Heart left ventricle (tissue), 13 donors: ENCODE measurements at regions not wholly inside any gene's neighbourhood (a gene's known extent, or its start where the extent isn't known, plus 50 kb on each side); places are given as distances from the start of the nearest gene placed in this dataset.

ENCODE experiments used
- POLR2A ChIP-seq, 2 donors: fragments of 450-650 bp; IDR thresholded peaks; one replicate each; pipeline ENCODE4 v1.6.1; 2017; ENCODE audit warnings: antibody characterized with exemption in 2 of 2, mild to moderate bottlenecking in 2 of 2, moderate library complexity in 2 of 2
- TF ChIP-seq, protein P1 (sequence below), 12 donors: fragments of 200-600 bp; sonication (generic) in 4 of 12; IDR thresholded peaks; one replicate each; pipeline versions ENCODE4 v1.5.0 to v1.8.0; 2018 to 2022; ENCODE audit warnings: antibody characterized with exemption in 12 of 12, mild to moderate bottlenecking in 5 of 12
- donor health status: ischemic (EF 13 %, LVEDD 7.1; RV severe dilation, severe dysfunction).
- donor health status: DM: no; HTN: yes; CAD: no.
- donor health status: DM: no; HTN: no; CAD: no.
- donor health status: ischemic (EF 25% LVEDD 6.9; RV normal size, moderate dysfunction).
- donor health status: ischemic (EF 25% LVEDD 5.7; RV mildly dilated, moderate dysfunction).
- donor health status: ischemic (EF 35%, LVEDD 5.7; RV mildly dilated, moderate dysfunction).
- donor health status: nonischemic (EF 11% LVEDD 7.7; RV severe dilation, severe dysfunction).
- donor health status: DM: yes; HTN: yes; CAD: no.
- donor health status: PGD.
- donor health status: ischemic (EF 29% LVEDD 5.4; RV normal size, mild dysfunction).
- donor health status: nonischemic (EF 23%, LVEDD 6.1; RV moderate dilation, normal function).

DNA sequence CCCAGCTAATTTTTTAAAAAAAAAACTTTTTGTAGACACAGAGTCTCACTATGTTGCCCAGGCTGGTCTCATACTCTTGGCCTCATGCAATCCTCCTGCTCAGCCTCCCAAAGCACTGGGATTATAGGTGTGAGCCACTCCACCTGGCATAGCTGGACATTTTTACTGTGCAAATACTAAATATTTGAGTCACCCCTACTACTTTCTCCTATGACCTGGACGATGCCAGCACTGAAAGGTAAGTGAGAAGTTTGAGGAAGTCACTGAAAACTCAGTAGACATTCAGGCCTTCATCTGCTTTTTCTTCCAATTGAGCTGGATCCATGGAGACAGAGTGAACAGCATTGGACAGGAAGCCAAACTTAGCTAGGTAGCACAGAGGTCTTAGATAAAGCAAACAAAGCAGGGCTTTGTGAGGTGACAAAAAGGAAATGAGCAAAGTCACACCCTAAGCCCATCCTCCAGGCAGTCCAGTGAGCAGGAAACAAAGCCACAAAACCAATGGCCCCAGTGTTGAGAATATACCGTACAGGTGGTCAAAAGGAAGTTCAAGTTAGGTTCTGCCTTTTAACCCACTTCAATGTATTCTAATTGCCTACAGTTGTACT lies 192.6 kb upstream of the RASA1 start:
- TF ChIP-seq, protein P1, sequence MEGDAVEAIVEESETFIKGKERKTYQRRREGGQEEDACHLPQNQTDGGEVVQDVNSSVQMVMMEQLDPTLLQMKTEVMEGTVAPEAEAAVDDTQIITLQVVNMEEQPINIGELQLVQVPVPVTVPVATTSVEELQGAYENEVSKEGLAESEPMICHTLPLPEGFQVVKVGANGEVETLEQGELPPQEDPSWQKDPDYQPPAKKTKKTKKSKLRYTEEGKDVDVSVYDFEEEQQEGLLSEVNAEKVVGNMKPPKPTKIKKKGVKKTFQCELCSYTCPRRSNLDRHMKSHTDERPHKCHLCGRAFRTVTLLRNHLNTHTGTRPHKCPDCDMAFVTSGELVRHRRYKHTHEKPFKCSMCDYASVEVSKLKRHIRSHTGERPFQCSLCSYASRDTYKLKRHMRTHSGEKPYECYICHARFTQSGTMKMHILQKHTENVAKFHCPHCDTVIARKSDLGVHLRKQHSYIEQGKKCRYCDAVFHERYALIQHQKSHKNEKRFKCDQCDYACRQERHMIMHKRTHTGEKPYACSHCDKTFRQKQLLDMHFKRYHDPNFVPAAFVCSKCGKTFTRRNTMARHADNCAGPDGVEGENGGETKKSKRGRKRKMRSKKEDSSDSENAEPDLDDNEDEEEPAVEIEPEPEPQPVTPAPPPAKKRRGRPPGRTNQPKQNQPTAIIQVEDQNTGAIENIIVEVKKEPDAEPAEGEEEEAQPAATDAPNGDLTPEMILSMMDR (IDR thresholded peaks at IDR 0.05) = no peak
- no peak for TF ChIP-seq POLR2A (IDR thresholded peaks at IDR 0.05)
